Breast epithelium (tissue), 4 donors: ENCODE measurements at regions not wholly inside any gene's neighbourhood (a gene's known extent, or its start where the extent isn't known, plus 50 kb on each side); places are given as distances from the start of the nearest gene placed in this dataset.

ENCODE experiments used
- DNase-seq, 2 donors: peaks; one replicate each; pipeline ENCODE4 v3.0.0-alpha.2; 2019; ENCODE audit warnings: low spot score in 2 of 2
- H3K27ac ChIP-seq, 2 donors: fragments of 200-600 bp; sonication (generic) in 1 of 2; one replicate each; pipeline ENCODE4 v1.5.1; 2016 to 2019; ENCODE audit warnings: mild to moderate bottlenecking in 1 of 2
- H3K27me3 ChIP-seq, 2 donors: fragments of 200-600 bp; sonication (generic) in 1 of 2; one replicate each; pipeline versions ENCODE4 v1.5.1 to v1.6.0; 2017 to 2019; ENCODE audit warnings: control low read depth in 1 of 2, mild to moderate bottlenecking in 1 of 2
- H3K36me3 ChIP-seq: fragments of 200-600 bp; one replicate; pipeline ENCODE4 v1.5.1; 2019
- H3K4me1 ChIP-seq, 2 donors: fragments of 200-600 bp; sonication (generic); one replicate each; pipeline ENCODE4 v1.5.1; 2016 to 2019; ENCODE audit warnings: control low read depth in 1 of 2
- H3K4me3 ChIP-seq, 3 donors: fragments of 200-600 bp; sonication (generic); 1 replicate in 2 of 3; 2 replicates in 1 of 3; pipeline ENCODE4 v1.5.1; 2016 to 2019; ENCODE audit warnings: mild to moderate bottlenecking in 3 of 3, moderate library complexity in 2 of 3
- H3K9me3 ChIP-seq, 2 donors: fragments of 200-600 bp; sonication (generic) in 1 of 2; one replicate each; pipeline ENCODE4 v1.5.1; 2016 to 2019; ENCODE audit warnings: control low read depth in 1 of 2
- POLR2A ChIP-seq: fragments of 450-650 bp; IDR thresholded peaks from one replicate; pipeline ENCODE4 v1.6.1; 2016; ENCODE audit warnings: antibody characterized with exemption, mild to moderate bottlenecking, moderate library complexity
- POLR2AphosphoS5 ChIP-seq, 3 donors: sonication (generic); formaldehyde crosslinking; IDR thresholded peaks; one replicate each; pipeline ENCODE4 v1.6.1; 2017; ENCODE audit warnings: antibody characterized with exemption in 3 of 3
- intact Hi-C: fragments of 100-400 bp; cut with DNase I; formaldehyde crosslinking; loops from one replicate; pipeline ENCODE4 v1.15.1; 2023; ENCODE audit warnings: low total_unique reads
- TF ChIP-seq, protein P1 (sequence below), 3 donors: fragments of 450-650 bp; IDR thresholded peaks; one replicate each; pipeline ENCODE4 v1.5.1; 2016 to 2017; ENCODE audit warnings: antibody characterized with exemption in 3 of 3, mild to moderate bottlenecking in 3 of 3, moderate library complexity in 3 of 3

DNA sequence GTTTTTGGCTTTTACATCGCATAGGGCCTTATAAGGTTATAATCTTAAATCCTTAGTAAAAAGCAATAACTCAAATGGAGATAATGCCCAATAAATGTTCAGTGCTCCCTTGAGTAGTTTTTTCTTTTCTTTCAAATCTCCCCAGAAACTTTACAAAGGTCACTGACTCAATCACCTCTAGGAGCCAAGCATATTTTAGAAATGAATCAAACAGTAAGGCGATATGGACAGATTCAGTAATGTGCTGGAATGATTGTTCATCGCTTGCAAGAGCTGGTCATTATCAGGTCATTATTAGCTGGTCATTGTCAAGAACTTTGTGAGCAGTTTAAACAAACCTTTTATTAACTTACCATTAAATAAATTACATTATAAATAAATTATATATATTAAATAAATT is 130.4 kb upstream of the SLIT3 start:
- H3K27ac ChIP-seq, result no peak overlapping the region
- TF ChIP-seq, protein P1, sequence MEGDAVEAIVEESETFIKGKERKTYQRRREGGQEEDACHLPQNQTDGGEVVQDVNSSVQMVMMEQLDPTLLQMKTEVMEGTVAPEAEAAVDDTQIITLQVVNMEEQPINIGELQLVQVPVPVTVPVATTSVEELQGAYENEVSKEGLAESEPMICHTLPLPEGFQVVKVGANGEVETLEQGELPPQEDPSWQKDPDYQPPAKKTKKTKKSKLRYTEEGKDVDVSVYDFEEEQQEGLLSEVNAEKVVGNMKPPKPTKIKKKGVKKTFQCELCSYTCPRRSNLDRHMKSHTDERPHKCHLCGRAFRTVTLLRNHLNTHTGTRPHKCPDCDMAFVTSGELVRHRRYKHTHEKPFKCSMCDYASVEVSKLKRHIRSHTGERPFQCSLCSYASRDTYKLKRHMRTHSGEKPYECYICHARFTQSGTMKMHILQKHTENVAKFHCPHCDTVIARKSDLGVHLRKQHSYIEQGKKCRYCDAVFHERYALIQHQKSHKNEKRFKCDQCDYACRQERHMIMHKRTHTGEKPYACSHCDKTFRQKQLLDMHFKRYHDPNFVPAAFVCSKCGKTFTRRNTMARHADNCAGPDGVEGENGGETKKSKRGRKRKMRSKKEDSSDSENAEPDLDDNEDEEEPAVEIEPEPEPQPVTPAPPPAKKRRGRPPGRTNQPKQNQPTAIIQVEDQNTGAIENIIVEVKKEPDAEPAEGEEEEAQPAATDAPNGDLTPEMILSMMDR (IDR thresholded peaks at IDR 0.05), result no peak
- TF ChIP-seq POLR2A (no peak), POLR2AphosphoS5 (IDR thresholded peaks at IDR 0.05) (no peak)
- intact Hi-C loops, result no loop called here

DNA sequence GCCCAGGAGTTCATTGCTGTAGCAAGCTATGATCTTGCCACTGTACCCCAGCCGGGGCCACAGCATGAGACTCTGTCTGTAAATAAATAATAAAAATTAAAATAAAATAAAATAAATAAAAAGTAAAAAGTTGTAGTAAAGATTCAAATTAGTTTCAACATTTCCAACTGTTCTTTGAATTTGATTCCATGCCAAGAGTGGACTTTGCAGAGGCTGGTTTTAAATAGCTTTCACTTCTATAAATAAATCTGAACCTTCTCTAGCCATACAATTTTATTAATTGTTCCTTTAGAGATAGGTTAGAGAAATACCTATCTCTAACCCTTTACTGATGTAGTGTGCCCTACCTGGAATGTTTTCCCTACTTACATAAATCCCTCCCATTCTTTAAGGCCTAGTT is 129.7 kb upstream of the SLIT3 start:
- no peak overlapping the region for H3K27ac ChIP-seq

More for the DNA sequence above, 130.4 kb upstream of the SLIT3 start:
- Histone ChIP-seq H3K4me1 (no peaks in the 10 kb centered on the region), H3K9me3 (no peaks in the 10 kb centered on the region), H3K4me3 (no peak overlapping the region), H3K27me3 (no peaks in the 10 kb centered on the region), H3K36me3 (no peaks in the 10 kb centered on the region)
- DNase-seq, result no peak

DNA sequence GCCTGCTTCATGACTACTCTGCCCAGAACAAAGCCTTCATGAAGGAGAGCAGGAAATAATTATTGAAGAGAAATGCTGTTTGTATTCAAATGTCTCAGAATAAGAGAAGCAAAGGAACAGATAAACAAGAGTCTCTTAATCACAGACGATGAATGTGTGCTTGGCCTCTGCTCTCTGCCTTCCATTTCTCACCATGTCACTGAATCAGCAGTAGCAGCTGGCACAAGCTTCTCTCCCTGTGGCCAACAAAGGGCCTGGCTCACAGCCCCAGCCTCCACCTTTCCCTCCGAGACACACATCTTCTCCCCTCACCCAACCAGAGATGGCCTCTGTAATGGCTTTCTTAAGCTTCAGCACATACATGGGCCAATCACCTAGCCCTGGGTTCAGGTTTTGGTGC is 128.1 kb upstream of the SLIT3 start:
- intact Hi-C loops, result no loop called here
- Histone ChIP-seq H3K4me3 (no peak overlapping the region), H3K27me3 (no peaks in the 10 kb centered on the region), H3K9me3 (no peaks in the 10 kb centered on the region), H3K27ac (no peak overlapping the region), H3K36me3 (no peaks in the 10 kb centered on the region), H3K4me1 (no peaks in the 10 kb centered on the region)
- TF ChIP-seq, protein P1 (IDR thresholded peaks at IDR 0.05), result no peak
- TF ChIP-seq POLR2AphosphoS5 (IDR thresholded peaks at IDR 0.05) (no peak), POLR2A (no peak)
- no peak for DNase-seq

More for the DNA sequence above, 129.7 kb upstream of the SLIT3 start:
- Histone ChIP-seq H3K4me1 (no peaks in the 10 kb centered on the region), H3K27me3 (no peaks in the 10 kb centered on the region), H3K36me3 (no peaks in the 10 kb centered on the region), H3K9me3 (no peaks in the 10 kb centered on the region), H3K4me3 (no peak overlapping the region)
- intact Hi-C loops, result no loop called here
- TF ChIP-seq, protein P1 (IDR thresholded peaks at IDR 0.05), result no peak
- TF ChIP-seq POLR2AphosphoS5 (IDR thresholded peaks at IDR 0.05) (no peak), POLR2A (no peak)
- DNase-seq, result no peak

DNA sequence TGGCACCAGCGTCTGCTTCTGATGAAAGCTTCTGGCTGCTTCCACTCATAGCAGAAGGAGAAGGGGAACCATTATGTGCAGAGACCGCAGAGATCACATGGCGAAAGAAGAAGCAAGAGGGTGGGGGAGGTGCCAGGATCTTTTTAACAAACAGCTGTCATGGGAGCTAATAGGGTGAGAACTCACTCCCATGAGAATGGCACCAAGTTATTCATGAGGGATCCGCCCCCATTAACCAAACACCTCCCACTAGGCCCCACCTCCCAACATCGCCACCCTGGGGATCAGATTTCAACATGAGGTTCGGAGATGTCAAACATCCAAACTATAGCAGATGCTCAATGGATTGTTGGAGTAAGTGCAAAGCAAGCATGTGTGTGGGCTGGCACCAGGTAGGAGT is 125.8 kb upstream of the SLIT3 start:
- Histone ChIP-seq H3K9me3 (no peaks in the 10 kb centered on the region), H3K27ac (no peak overlapping the region), H3K4me1 (no peaks in the 10 kb centered on the region), H3K36me3 (no peaks in the 10 kb centered on the region), H3K4me3 (no peak overlapping the region), H3K27me3 (no peaks in the 10 kb centered on the region)
- intact Hi-C loops, result no loop called here
- TF ChIP-seq, protein P1 (IDR thresholded peaks at IDR 0.05), result no peak
- no peak for DNase-seq

DNA sequence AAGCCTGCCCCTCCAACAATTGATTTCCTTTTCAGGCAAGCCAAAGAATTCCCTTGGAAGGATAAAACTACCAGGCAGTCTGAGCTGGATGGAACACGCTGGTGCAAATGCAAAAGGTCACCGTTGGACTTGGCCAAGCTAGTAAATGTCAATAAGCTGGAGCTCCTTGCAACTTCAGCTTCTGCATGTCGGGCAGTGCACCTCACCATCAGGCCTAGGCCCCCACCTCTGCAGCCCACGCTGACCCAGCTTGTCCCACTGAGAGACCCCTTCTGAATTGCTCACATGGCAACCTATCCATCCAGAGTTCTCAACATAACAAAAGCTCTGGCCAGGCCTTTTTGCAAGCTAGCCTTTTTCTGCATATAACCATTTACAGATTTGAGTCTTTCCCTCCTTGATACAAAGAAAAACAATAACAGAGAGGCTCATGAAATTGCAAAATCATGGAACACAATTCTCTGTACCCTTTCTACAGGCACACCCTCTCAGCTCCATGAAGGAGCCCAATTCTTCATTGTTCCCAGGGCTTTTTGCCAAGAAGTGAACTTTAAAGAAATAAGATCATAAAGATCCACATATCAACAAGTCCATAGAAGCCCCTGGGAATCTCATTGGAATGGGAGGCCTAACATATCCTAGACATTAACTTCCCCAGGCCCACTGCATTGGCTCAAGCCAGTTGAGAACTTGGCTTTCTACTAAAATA is 123.9 kb upstream of the SLIT3 start:
- no peaks in the 10 kb centered on the region for H3K9me3 ChIP-seq
- intact Hi-C loops, result no loop called here
- TF ChIP-seq POLR2AphosphoS5 (IDR thresholded peaks at IDR 0.05) (no peak), POLR2A (no peak)
- TF ChIP-seq, protein P1 (IDR thresholded peaks at IDR 0.05), result no peak
- no peaks in the 10 kb centered on the region for H3K4me1 ChIP-seq
- H3K4me3 ChIP-seq, result no peak overlapping the region
- H3K27ac ChIP-seq, result no peak overlapping the region
- no peaks in the 10 kb centered on the region for H3K27me3 ChIP-seq
- no peaks in the 10 kb centered on the region for H3K36me3 ChIP-seq
- no peak for DNase-seq
